ENCODE measurements at regions not wholly inside any gene's neighbourhood (a gene's known extent, or its start where the extent isn't known, plus 50 kb on each side); places are given as distances from the start of the nearest gene placed in this dataset.

DNA sequence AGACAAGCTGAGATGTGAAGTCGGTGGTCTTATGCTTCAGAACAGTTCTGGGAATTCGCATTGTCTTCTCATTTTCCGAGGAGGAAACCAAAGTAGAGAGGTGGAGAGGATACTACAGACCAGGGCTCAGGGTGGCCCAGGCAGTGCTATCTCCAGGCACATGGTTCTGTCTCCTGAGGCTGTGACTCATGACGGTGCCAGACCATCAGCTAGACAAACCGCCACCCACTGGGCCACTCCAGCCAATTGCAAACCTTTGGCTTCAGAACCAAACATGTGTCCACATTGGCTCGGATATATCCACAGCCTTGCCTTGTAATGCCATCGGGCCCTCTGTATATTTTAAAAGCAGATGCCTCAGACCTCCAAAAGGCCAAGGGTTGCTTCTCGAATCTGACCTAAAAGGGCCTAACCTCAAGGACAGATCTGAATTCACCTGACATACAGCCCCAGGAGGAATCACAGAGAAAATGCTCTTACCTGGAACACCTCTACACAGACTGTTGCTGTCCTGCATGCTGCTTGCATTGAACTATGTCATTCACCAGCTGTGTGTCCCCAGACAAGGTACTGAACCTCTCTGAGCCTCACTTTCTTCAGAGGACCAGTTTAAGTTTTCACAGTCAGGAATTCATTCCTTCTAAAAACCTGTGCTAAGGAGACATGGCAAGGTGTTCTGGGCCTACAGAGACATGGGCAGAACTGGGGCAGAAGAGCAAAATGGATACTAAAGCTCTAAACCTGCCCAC lies 224.9 kb upstream of the JUN start:
- no peak for DNase-seq

DNA sequence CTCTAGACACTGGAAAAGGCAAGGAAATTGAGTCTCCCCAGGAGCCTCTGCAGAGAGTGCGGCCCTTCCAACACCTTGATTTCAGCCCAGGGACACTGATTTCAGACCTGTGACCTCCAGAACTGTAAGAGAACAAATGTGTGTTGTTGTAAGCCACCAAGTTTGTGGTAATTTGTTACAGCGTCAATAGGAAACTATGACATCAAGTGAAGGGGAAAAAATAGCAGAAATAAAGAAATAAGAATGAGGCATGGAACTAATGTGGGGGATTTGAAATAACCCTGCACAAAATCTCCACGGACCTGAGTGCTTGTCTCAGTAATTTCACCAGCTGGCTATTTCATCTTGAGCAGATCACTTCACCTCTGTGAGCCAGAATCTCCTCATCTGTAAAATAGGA lies 227.8 kb upstream of the JUN start:
- DNase-seq, result no peak

DNA sequence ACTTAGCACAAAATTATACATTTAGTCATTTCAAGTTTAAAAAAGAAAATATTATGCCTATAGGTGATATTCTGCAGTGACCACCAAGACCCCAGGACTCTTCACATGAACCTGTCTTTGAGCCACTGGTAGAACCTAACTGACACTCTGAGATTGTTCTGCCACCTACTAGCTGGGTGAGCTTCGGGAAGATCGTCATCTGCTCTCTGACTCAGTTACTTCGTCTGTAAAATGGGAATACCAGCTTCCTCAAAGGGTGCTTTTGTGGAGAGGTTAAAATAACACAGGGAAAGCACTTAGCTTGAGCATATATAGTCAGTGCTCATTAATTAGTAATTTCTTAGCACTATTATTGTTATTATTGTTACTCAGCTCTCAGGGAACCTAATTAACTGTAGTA lies 228.5 kb upstream of the JUN start:
- DNase-seq, result no peak

DNA sequence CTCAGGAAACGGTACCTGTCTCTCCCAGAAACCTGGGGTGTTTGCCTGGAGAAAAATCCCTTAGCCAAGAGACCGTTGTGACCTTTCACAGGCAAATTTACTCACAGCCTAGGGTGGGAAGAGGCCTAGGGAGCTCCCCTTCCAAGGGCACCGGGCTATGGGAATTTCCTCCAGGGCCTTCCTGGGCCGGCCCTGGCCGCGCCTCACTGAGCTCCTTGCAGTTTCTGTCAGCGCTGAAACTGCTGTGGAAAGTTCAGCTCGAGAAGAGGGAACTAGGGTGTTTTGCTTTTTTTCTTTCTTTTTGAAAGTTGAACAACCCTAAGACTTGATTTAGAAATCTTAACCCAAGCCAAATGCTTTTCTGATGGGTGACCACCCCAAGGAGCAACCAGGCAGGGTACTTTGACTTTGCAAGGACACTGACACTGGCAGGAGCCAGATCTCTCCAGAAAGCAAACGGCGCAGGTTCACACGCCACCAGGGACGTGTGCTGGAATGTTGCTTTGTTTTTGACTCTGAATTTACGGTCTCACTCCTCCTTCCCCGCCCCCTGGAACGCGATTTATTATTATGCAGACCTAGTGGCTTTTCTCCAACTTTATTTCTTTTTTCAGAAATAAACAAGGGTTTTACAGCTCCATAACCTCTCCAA lies 229.6 kb upstream of the JUN start:
- DNase-seq, result no peak

DNA sequence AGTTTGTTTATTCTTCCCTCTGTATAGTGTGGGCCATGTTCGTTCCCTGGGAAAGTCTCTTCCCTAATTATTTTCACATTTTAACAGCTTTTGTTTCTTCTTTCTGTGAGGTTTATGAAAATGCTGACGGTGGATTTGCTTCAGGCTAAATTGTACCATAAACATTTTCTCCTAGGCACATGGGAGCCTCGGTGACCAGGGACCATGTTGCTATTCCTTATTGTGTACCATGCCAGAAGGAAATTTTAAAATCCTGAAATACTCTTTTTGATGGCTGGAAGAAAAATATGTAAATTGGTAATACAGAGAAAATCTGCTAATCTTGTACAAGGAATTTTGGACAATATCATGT lies 230.1 kb upstream of the JUN start:
- no peak for DNase-seq

DNA sequence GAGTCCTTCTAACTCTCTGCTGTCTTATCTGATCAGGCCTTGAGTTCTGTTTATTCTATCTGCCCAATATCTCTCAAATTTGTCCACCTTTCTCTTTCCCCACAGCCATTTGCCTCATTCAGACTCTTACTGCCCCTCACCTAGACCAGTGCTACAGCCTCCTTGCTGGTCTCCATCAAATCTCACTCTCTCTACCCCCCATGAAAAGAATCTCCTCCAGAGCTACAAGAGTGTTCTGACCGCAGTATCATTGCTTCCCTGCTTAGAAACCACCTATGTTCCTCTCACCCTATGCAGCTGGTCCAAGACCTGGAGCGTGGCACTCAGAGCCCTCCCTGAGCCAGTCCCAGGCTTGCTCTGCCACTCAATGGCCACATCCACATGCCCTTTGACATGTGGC lies 231.0 kb upstream of the JUN start:
- DNase-seq, result no peak

DNA sequence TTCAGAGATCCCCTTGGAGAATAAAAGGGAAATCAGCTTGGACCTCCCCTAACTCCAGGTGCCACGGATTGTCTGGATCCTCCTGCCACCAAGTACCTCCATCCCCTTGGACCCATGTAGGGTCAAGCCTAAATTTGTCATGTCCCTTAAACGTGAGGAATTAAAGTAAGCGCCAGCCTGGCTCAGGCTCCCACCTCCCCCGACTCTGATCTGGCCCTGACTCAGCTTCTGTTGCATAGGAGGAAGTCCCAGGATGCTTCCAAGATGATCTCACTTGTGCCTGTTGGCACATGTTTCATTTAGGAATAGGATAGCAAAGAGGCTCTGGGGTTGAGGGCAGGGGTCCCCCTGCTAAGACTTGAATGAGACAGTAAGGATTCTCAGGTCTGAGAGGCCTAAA lies 231.9 kb upstream of the JUN start:
- DNase-seq, result no peak

DNA sequence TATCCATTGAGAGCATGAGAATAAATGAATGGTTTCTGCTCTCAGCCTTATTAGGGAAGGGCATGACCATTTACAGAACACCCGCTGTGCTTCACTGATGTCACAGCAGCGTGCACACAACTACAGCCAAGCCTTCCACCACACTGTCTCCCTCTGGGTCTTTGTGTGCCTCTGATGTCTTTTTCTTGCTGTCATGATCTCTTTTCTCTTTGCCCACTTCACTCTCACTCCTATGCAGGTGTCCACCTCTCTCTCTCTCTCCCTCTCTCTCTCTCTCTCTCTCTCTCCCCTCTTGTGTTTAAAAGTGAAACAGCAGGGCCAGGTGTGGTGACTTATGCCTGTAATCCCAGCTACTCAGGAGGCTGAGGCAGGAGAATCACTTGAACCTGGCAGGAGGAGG lies 232.5 kb upstream of the JUN start:
- no peak for DNase-seq

DNA sequence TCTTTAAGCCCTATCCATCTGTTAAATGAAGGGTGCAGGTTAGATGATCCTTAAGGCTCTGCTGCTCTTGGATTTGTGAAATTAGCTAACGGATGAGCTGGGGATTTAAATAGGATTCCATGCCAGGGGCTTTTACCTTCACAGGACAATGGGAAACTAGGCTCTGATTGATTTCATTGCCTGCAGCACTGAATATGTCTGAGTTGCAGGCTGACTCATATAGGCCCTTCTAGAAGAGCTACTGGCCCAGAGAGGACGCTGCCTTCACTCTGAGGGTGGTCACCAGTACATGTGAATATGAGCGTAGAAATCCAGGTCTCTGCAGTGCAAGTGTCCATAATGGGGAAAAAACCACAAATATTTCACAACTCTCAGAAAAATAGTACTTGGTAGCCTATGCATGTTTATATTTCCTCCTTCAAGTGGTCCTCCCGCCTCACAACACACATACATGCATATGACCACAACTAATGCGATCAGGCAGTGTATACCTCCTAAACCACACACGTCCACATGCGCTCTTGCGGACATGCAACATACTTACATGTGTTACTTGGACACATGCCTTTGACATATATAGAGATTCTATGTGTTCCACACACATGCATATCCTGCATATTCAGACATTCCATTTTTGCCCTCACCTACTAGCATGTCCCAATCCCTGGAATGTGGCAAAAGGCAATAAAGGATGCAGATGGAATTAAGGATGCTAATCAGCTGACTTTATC lies 233.8 kb upstream of the JUN start:
- DNase-seq, result no peak

DNA sequence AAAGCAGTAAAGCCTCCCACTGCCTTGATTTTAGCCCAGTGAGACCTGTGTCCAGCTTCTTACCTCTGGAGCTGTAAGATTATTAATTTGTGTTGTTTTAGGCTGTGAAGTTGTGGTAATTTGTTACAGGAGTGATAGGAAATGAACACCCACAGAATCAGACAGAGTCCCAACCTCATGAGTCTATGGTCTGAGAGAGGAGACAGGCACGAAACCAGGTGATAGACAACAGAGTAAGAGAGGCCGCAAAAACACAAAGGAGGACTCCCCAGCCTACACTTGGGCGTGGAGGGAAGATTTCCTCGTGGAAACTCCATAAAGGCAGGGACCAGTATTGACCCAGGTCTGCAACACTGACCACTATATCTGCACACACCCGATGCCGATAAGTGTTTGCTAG lies 234.6 kb upstream of the JUN start:
- no peak for DNase-seq

DNA sequence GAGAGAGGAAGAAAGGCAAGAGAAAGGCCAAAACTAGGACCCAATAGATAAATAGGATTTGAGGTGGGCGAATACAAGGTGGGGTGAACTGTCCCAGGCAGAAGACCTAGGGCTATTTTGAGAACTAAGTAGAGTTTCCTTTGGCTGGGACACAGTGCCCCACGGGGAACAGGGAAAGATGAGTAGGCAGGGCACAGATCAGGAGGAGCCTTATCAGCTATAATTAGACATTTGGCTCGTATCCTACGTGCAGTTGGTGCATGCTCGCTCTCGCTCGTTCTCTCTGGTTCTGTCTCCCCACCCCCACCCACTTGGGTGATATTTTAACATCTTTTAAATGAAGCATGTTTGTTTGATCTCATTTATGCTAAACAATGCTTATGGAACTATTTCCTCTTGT lies 235.0 kb upstream of the JUN start:
- no peak for DNase-seq

DNA sequence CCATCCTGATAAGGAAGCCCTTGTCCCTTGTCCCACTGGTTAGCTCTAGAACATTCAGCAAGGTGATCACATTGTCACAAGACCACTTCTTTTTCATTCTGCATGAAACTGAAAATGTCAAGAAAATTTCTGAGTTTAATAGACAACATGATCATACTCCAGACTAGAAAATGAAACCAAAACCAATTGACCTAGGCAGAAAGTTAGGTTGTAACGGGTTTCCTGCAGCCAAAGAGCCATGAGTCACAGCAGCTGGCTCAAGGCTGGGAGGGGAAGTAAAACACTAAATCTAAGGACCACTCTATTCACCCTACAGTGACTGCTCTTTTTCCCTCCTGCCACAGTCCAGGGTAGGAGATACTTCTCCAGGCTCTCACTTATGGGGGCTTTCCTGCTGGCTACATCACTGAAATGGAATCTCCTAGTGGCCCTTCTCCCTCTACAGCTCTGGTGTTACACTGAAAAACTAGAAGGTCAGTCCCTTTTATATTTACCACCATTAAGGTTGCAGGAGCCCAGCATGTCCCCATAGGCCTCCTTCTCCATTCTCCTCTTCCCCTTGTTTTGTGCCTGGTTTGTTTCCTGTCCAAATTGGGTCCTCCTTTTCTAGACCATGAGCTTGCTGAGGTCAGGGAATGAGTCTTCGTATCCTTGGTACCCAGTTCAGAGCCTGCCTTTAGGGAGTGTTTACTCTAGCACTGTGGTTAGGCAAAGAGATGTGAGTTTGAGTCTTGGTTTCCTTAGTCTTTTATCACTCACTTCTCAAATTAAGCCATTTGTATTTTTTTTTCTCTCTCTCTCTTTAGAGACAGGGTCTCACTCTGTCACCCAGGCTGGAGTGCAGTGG lies 236.5 kb upstream of the JUN start:
- peak; percentile 26 for DNase-seq

DNA sequence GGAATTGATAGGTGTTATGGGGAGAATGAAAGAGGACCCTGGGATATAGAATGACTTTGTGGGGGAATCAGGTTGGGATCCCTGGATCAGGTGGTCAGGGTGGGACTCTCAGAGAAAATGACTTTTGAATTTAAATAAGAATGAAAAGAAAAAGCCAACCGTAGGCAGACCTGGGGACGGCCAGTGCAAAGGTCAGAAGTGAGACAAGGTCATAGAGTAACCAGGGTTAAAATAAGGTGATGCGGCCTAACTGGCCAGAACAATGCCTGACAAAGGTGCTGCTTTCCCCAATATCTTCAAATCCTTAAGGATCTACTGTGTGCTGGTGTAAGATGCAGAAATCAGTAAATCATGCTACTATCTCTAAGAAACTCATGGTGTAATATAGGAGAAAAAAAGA lies 238.4 kb upstream of the JUN start:
- DNase-seq, result no peak

DNA sequence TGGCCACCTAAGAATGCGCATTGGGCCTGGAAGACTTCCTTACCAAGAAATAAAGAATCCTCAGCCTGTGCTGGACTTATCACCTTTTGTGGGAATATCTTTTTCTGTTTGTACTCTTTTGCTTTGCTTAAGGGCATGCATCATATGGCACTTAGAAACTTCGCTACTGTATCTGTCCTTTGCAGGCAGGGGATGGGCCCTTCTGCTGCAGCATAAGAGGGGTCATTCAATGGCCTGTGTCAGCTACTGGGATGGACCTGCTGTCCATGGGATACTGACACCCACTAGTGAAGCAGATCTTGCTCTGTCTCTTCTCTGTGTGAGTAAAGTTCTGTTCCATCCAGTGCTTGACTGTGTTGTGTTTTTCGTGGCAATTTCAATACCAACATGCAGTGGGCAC lies 239.0 kb upstream of the JUN start:
- no peak for DNase-seq

DNA sequence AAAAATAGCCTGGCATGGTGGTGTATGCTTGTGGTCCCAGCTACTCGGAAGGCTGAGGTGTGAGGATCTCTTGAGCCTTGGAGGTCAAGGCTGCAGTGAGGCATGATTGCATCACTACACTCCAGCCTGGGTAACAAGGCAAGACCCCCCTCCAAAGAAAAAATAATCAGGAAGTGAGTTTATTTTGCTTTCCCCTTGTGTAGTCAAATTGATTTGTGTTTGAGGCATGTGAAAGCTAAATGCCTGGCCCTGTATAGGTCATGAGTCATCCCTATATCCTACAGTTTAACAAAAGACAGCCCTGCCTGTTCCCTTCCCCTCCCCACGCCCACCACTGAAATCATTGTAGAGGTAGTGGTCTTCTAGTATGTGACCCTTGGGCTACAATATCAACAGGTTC lies 241.4 kb upstream of the JUN start:
- DNase-seq, result no peak

DNA sequence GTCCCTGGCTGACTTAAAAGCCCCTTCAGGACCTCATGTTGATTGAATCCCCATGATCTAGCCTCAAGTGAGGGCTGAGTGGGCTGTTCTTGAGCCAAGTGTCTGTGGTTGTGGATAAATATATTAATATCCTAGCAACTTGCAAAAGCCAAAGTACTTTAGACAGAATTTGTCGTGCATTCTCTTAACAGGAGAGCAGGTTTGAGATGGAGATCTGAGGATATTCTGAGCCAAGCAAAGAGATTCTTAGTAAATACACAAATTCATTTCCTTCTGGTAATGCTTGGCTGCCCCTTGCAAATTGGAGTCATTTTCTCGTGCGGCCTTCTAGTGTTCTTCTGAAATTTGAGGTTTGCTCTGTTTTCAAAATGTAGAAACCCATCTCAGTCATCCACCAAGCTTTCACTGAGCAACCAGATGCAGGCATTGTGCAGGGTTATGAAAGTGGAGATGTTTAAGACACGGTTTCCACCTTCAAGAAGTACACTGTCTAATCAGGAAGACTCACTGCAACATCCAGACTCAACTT lies 242.1 kb upstream of the JUN start:
- DNase-seq, result no peak

DNA sequence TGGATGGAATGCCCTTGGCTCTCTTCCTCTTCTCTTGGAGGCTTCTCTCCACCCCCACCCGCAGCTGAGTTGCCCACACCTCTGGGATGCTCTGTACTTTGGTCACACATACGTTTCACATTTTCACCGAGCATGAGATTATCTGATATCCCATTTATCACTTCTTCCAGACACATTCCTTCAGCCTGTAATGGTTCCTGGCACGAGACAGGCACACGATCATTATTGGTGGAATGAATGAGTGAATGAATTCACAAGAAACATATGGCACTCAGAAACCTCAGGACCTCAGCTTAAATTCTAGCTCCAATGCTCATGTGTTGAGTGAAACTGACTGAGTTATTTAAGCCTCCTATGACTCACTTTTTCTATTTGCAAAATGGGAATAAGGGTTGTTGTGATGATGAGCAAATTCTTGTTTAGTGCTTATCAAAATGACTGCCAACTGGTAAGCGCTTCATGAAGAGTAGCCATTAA lies 242.7 kb upstream of the JUN start:
- DNase-seq, result no peak

DNA sequence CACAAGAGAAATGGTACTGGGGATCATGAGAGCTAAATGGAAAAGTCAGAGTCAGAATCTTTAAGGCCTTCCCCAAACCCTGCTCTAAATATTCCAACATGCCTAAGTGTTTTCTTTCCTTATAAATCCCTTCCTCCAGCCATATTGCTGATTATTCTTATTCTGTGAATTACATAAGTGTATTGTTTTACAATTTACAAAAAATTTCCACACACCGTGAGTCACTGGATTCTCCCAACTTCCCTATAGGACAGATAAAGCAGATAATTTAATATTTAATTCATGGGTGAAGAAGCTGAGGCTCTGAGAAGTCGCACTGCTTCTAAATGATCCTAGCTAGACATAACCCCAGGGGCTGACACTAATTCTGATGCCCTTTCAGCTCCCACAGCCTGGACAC lies 243.3 kb upstream of the JUN start:
- DNase-seq, result no peak

DNA sequence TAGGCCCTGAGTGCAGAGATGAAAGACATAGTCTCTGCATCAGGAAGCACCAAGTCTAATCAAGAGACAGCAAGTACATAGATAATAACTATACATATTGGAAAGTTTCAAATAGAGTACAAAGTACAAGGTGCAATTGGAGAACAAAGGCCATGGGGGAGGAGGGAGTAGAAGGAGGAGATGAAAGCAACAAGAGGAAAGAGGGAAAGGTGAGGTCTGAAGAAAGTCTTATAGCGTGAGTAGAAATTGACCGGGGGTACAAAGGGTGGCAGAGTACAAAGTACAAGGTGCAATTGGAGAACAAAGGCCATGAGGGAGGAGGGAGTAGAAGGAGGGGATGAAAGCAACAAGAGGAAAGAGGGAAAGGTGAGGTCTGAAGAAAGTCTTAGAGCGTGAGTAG lies 244.2 kb upstream of the JUN start:
- no peak for DNase-seq

DNA sequence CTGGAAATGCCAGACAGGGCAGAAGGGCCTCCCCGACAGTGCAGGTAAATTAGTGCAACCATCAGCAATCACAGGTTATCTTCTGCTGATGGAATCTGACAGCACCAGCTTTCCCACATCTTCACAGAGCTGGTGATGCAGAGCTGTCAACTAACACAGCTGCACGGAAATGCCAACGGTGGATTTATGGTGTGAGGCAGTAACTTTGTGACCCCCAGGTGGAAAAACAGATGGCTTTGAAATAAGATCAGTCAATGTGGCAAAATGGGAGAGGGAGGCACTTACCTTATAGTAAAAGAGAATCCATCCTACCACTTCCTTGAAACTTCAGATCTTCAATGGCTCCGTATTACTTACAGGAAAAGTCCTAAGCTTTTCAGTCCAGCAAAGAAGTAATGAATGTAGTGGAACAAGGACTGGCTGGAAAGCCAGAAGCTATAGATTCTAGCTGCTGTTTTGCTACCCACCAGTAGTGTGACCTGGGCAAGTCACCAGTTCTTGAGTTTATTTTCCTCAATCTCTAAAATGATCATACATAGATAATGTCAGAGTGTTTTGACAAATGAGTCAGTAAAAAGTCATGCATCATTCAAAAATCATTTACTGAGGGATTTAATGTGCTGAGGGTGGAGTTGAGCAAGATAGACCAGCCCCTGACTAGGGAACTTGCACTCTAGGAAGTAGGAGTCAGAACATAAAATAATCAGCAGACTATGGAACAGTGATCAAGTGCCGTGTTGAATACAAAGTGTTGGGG lies 245.7 kb upstream of the JUN start:
- DNase-seq, result no peak

DNA sequence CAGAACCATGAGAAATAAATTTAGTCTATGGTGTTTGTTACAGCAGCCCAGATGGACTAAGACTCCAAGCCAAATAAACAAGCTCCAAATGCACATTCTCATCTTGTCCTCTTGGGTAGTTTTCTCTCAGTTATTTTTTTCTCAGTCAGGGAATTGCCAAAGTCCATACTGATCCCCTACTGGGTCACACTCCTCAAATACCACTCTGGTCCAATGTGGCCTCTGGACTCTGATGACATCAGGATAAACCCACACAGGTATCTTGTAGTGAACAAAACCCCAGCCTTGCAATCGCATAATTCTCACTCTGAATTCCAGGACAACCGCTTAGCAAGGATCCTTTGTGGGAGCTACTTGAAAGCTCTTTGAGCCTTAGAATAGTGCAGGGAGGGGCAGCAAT lies 248.4 kb upstream of the JUN start:
- no peak for DNase-seq

DNA sequence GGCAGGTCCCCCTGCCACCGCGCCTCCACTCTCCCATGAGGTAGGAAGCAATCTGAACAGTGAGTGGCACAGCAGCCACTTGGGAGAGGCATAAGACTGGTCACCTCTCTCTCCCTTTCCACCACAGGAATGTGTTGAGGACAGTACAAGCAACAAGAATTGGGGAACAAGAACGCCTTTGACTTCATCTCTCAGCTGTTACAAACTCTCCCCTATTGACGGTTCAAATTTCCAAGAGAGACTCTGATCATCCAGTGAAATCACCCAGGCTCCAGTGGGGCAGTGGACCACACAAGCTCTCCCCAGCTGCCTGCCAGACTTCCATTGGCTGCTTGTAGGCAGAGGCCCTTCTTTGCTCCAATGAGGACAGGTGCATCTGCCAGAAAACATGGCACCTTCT lies 249.9 kb upstream of the JUN start:
- no peak for DNase-seq

Measured in activated CD4-positive, alpha-beta T cell treated with anti-CD3 and anti-CD28 coated beads, Interleukin-2, amount 50 U/mL, for 1 hour (primary cell).